Endothelial cell of umbilical vein (primary cell): ENCODE measurements at regions not wholly inside any gene's neighbourhood (a gene's known extent, or its start where the extent isn't known, plus 50 kb on each side); places are given as distances from the start of the nearest gene placed in this dataset.

ENCODE experiments used
- BruUV-seq: library from RNA; stranded (reverse); fragments of 400-500 nt; replicated peaks from 2 replicates; lab custom pipeline; 2021; lab: Mats Ljungman, UMichigan
- CTCF ChIA-PET: fragments of 300-600, 350-600 bp; sonication (Branson Sonifier 250); formaldehyde crosslinking; loops from one replicate; lab custom pipeline; 2021; ENCODE audit warnings: antibody characterized with exemption, inconsistent platforms; lab: Charles Lee
- POLR2A ChIA-PET: fragments of 300-600, 350-600 bp; sonication (Branson Sonifier 250); formaldehyde crosslinking; loops from one replicate; lab custom pipeline; 2021; ENCODE audit warnings: antibody characterized with exemption, inconsistent platforms; lab: Charles Lee
- DNase-seq: peaks from one replicate; pipeline ENCODE4 v3.0.0-alpha.2; 2011; ENCODE audit warnings: low read depth, low spot score
- FAIRE-seq: peaks from 2 replicates; lab custom pipeline; 2011; peaks lifted over from hg19 to GRCh38; lab: Jason Lieb, UNC
- H2AFZ ChIP-seq: 2 replicates; pipeline ENCODE4 v1.6.0; 2012; ENCODE audit warnings: low read depth, low read length, control low read depth, inconsistent platforms
- H3K27ac ChIP-seq: 2 replicates; pipeline ENCODE4 v1.5.1; 2011; ENCODE audit warnings: low read depth, mild to moderate bottlenecking, control low read depth, low read length, moderate library complexity; ENCODE audit not compliant: insufficient read depth
- H3K27me3 ChIP-seq, 2 experiments: 2 replicates each; pipeline versions ENCODE4 v1.6.0 to v1.6.1; 2011; ENCODE audit warnings: low read length in 2 of 2, mixed read lengths in 1 of 2; ENCODE audit not compliant: control insufficient read depth in 2 of 2, insufficient read depth in 2 of 2
- H3K36me3 ChIP-seq, 2 experiments: 2 replicates in 1 of 2; 3 replicates in 1 of 2; pipeline ENCODE4 v1.5.1; 2011; ENCODE audit warnings: low read length in 2 of 2, mild to moderate bottlenecking in 1 of 2, moderate library complexity in 1 of 2; ENCODE audit not compliant: control insufficient read depth in 2 of 2, insufficient read depth in 2 of 2; ENCODE audit errors: extremely low read depth in 1 of 2
- H3K4me1 ChIP-seq: 3 replicates; pipeline ENCODE4 v1.5.1; 2011; ENCODE audit warnings: mild to moderate bottlenecking, low read length; ENCODE audit not compliant: control insufficient read depth, insufficient read depth; ENCODE audit errors: extremely low read depth
- H3K4me2 ChIP-seq: 2 replicates; pipeline ENCODE4 v1.6.1; 2011; ENCODE audit warnings: low read length, control low read depth, mixed read lengths; ENCODE audit not compliant: insufficient read depth
- H3K4me3 ChIP-seq, 3 experiments: fragments of 200-600 bp in 1 of 3; sonication (generic), shearing (Covaris generic) in 1 of 3; replicated peaks in 1 of 3; 2 replicates each; pipeline ENCODE4 v1.5.1; 2011 to 2016; ENCODE audit warnings: control low read depth in 3 of 3, low read length in 3 of 3, mild to moderate bottlenecking in 2 of 3, inconsistent platforms in 1 of 3, low read depth in 1 of 3, moderate library complexity in 1 of 3; ENCODE audit not compliant: insufficient read depth in 1 of 3
- H3K79me2 ChIP-seq: 2 replicates; pipeline ENCODE4 v1.6.0; 2012; ENCODE audit warnings: low read length, inconsistent platforms; ENCODE audit not compliant: control insufficient read depth, insufficient read depth
- H3K9ac ChIP-seq: replicated peaks from 2 replicates; pipeline ENCODE3; 2011; ENCODE audit warnings: low read length, control low read depth; ENCODE audit not compliant: insufficient read depth; ENCODE audit errors: extremely low read depth
- H3K9me1 ChIP-seq: replicated peaks from 3 replicates; pipeline ENCODE4 v1.6.0; 2011; ENCODE audit warnings: mild to moderate bottlenecking, low read length; ENCODE audit not compliant: control insufficient read depth, insufficient read depth; ENCODE audit errors: extremely low read depth
- H3K9me3 ChIP-seq: replicated peaks from 2 replicates; pipeline ENCODE4 v1.5.1; 2012; ENCODE audit warnings: low read length, inconsistent platforms; ENCODE audit not compliant: control insufficient read depth, insufficient read depth
- H4K20me1 ChIP-seq: replicated peaks from 2 replicates; pipeline ENCODE3; 2011; ENCODE audit warnings: mild to moderate bottlenecking, low read length; ENCODE audit not compliant: control insufficient read depth, insufficient read depth; ENCODE audit errors: extremely low read depth
- EZH2 ChIP-seq: IDR thresholded peaks from 2 replicates; pipeline ENCODE4 v1.6.1; 2012; ENCODE audit warnings: borderline replicate concordance, low read depth, mild to moderate bottlenecking, moderate library complexity, low read length, inconsistent platforms; ENCODE audit not compliant: severe bottlenecking
- FOS ChIP-seq: IDR thresholded peaks from 2 replicates; pipeline ENCODE4 v1.6.1; 2011; ENCODE audit warnings: mild to moderate bottlenecking, low read length, moderate library complexity, borderline replicate concordance; ENCODE audit not compliant: insufficient read depth
- GATA2 ChIP-seq: IDR thresholded peaks from 2 replicates; pipeline ENCODE4 v1.7.0; 2011; ENCODE audit warnings: low read depth, mild to moderate bottlenecking, moderate library complexity, mixed read lengths, low read length; ENCODE audit not compliant: insufficient read length, insufficient read depth
- JUN ChIP-seq: IDR thresholded peaks from 2 replicates; pipeline ENCODE4 v1.6.1; 2011; ENCODE audit warnings: borderline replicate concordance, low read depth; ENCODE audit not compliant: insufficient read length, insufficient read depth
- MYC ChIP-seq: IDR thresholded peaks from one replicate; pipeline ENCODE4 v1.6.1; 2011; ENCODE audit warnings: mild to moderate bottlenecking, low read depth, low read length
- POLR2A ChIP-seq: IDR thresholded peaks from 2 replicates; pipeline ENCODE4 v1.6.1; 2012; ENCODE audit warnings: low read depth, mild to moderate bottlenecking, control low read depth, low read length
- POLR2AphosphoS5 ChIP-seq: IDR thresholded peaks from 2 replicates; pipeline ENCODE4 v1.6.1; 2012; ENCODE audit warnings: low read depth, mild to moderate bottlenecking, control low read depth, low read length, moderate library complexity; ENCODE audit not compliant: insufficient read depth
- dilution Hi-C: fragments of 300-500 bp; cut with MboI; formaldehyde crosslinking; loops from one replicate; pipeline ENCODE4 v1.15.0; 2019; ENCODE audit warnings: low sequenced_read_pairs; ENCODE audit not compliant: extremely low pct_ligation_motif_present
- intact Hi-C: fragments of 100-400 bp; cut with micrococcal nuclease; formaldehyde crosslinking; loops from one replicate; pipeline ENCODE4 v1.10.0; 2022
- TF ChIP-seq, protein P1 (sequence below): IDR thresholded peaks from 2 replicates; pipeline ENCODE4 v1.6.1; 2011; ENCODE audit not compliant: insufficient read depth, insufficient read length
- TF ChIP-seq, protein P2 (sequence below), 2 donors: IDR thresholded peaks; 1 replicate in 1 of 2; 2 replicates in 1 of 2; pipeline ENCODE4 v1.5.1; 2011; ENCODE audit warnings: low read length in 2 of 2, mild to moderate bottlenecking in 2 of 2, moderate library complexity in 2 of 2, control low read depth in 1 of 2, inconsistent platforms in 1 of 2, low read depth in 1 of 2; ENCODE audit not compliant: insufficient read depth in 1 of 2; ENCODE audit errors: extremely low read depth in 1 of 2

DNA sequence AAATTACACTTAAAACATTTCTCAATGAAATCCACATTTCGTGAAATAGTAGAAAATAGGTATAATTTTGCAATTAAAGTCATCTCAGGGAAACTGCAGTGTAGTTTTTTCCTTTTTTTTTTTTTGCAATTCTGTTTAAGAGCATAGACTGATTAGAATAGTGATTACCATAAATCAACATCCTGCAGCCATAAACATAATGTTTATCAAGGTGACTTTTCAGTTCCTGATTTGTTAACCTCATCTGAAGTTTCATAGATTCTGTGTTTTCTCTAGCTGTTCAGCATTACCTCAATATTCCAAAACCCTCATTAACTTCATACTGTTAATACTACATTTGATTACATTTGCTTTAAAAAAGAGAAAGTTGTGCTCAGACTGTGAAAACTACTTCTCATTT lies 286.3 kb upstream of the DACH1 start:
- H3K79me2 ChIP-seq, result no peaks in the 10 kb centered on the region
- no peak overlapping the region for H3K27ac ChIP-seq
- ChIA-PET POLR2A (no interaction called here), CTCF (interaction anchor here (1.4 kb wide), 1 partner anchor 38 kb away, joined by 3 read pairs; no protein-coding TSS in a partner anchor)
- no peaks in the 10 kb centered on the region for H3K36me3 ChIP-seq
- no peaks in the 10 kb centered on the region for H3K4me1 ChIP-seq
- intact Hi-C loops (no loop called here), dilution Hi-C loops (no loop called here)
- no peak for DNase-seq
- no peak overlapping the region for H2AFZ ChIP-seq
- no peaks in the 10 kb centered on the region for H3K9me1 ChIP-seq
- no peak for TF ChIP-seq JUN
- TF ChIP-seq FOS, result no peak
- TF ChIP-seq MYC, result no peak
- no peak for TF ChIP-seq GATA2
- TF ChIP-seq POLR2AphosphoS5, result no peak
- H3K27me3 ChIP-seq, result no peaks in the 10 kb centered on the region
- no peaks in the 10 kb centered on the region for H4K20me1 ChIP-seq
- H3K4me2 ChIP-seq, result no peak overlapping the region
- no TSS peak for BruUV-seq
- H3K9me3 ChIP-seq, result no peaks in the 10 kb centered on the region
- H3K4me3 ChIP-seq, result no peak overlapping the region
- H3K9ac ChIP-seq, result no peak overlapping the region
- FAIRE-seq, result no peak

DNA sequence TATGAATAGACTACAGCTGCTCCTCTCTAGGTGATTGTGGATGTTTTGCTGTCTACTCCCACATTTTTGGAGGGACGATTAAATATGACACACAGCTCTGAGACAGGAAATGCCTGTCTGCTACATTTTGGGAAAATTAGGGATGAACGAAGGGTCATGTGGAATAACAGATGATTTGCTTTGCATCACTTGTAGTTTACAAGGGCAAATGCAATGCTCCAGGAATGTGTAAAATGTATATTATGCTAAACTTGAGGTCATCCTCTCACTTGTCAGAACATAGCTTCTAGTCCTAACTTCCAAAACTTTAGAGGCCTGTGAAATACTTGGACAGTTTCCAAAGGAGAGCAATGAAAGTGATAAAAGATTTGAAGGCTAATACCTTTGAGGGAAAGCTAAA lies 284.2 kb upstream of the DACH1 start:
- no peak overlapping the region for H2AFZ ChIP-seq
- no peaks in the 10 kb centered on the region for H3K79me2 ChIP-seq
- H3K4me3 ChIP-seq, result no peak overlapping the region
- no peaks in the 10 kb centered on the region for H3K27me3 ChIP-seq
- no peaks in the 10 kb centered on the region for H4K20me1 ChIP-seq
- POLR2A ChIA-PET, result no interaction called here
- no peak overlapping the region for H3K4me2 ChIP-seq
- H3K36me3 ChIP-seq, result no peaks in the 10 kb centered on the region
- no peaks in the 10 kb centered on the region for H3K9me1 ChIP-seq
- no peak overlapping the region for H3K27ac ChIP-seq
- H3K9me3 ChIP-seq, result no peaks in the 10 kb centered on the region
- no TSS peak for BruUV-seq
- H3K4me1 ChIP-seq, result no peaks in the 10 kb centered on the region
- CTCF ChIA-PET, result interaction anchor here (1.6 kb wide), 1 partner anchor 33 kb away, joined by 4 read pairs; no protein-coding TSS in a partner anchor
- intact Hi-C loops (no loop called here), dilution Hi-C loops (no loop called here)
- no peak for TF ChIP-seq EZH2
- no peak for TF ChIP-seq JUN
- no peak for TF ChIP-seq GATA2
- TF ChIP-seq FOS, result no peak
- TF ChIP-seq, protein P1, sequence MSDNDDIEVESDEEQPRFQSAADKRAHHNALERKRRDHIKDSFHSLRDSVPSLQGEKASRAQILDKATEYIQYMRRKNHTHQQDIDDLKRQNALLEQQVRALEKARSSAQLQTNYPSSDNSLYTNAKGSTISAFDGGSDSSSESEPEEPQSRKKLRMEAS, result no peak
- no peak for TF ChIP-seq POLR2AphosphoS5
- TF ChIP-seq, protein P2, sequence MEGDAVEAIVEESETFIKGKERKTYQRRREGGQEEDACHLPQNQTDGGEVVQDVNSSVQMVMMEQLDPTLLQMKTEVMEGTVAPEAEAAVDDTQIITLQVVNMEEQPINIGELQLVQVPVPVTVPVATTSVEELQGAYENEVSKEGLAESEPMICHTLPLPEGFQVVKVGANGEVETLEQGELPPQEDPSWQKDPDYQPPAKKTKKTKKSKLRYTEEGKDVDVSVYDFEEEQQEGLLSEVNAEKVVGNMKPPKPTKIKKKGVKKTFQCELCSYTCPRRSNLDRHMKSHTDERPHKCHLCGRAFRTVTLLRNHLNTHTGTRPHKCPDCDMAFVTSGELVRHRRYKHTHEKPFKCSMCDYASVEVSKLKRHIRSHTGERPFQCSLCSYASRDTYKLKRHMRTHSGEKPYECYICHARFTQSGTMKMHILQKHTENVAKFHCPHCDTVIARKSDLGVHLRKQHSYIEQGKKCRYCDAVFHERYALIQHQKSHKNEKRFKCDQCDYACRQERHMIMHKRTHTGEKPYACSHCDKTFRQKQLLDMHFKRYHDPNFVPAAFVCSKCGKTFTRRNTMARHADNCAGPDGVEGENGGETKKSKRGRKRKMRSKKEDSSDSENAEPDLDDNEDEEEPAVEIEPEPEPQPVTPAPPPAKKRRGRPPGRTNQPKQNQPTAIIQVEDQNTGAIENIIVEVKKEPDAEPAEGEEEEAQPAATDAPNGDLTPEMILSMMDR (IDR thresholded peaks at IDR 0.05; ENCODE audit: extremely low read depth in 1 of 2, insufficient read depth in 1 of 2, low read depth in 1 of 2, low read length in 2 of 2), result no peak
- TF ChIP-seq POLR2A, result no peak
- TF ChIP-seq MYC, result no peak
- FAIRE-seq (no peak), DNase-seq (no peak)
- no peak overlapping the region for H3K9ac ChIP-seq
